GM19328 (cell line): ENCODE measurements at regions not wholly inside any gene's neighbourhood (a gene's known extent, or its start where the extent isn't known, plus 50 kb on each side); places are given as distances from the start of the nearest gene placed in this dataset.

Source experiments
- ATAC-seq: cut with Tn5 transposase; IDR thresholded peaks from one replicate; pipeline ENCODE4 v1.9.1; 2021; ENCODE audit warnings: mild to moderate bottlenecking, moderate library complexity; ENCODE audit not compliant: unreplicated experiment

- ATAC-seq: no peak
These were observed 698.8 kb downstream of the DIAPH3 start for GRCh38 chr13:59464926-59465325.

- ATAC-seq: no peak
These were observed 695.3 kb downstream of the DIAPH3 start for GRCh38 chr13:59468396-59468795.

GRCh38 chr13:59471106-59471505 is 692.6 kb downstream of the DIAPH3 start:
- no peak for ATAC-seq

GRCh38 chr13:59472134-59472533 is 691.6 kb downstream of the DIAPH3 start:
- ATAC-seq: no peak

- ATAC-seq: no peak
These were observed 689.0 kb downstream of the DIAPH3 start for GRCh38 chr13:59474696-59475095.

GRCh38 chr13:59475911-59476310 is 687.8 kb downstream of the DIAPH3 start:
- ATAC-seq: no peak

- ATAC-seq: no peak
These were observed 687.4 kb downstream of the DIAPH3 start for GRCh38 chr13:59476366-59476765.

- ATAC-seq: no peak
These were observed 686.7 kb downstream of the DIAPH3 start for GRCh38 chr13:59477011-59477410.

GRCh38 chr13:59478908-59479307 is 684.8 kb downstream of the DIAPH3 start:
- ATAC-seq: no peak

- no peak for ATAC-seq
These were observed 684.1 kb downstream of the DIAPH3 start for GRCh38 chr13:59479629-59480028.

- ATAC-seq: no peak
These were observed 683.1 kb downstream of the DIAPH3 start for GRCh38 chr13:59480396-59481259.

GRCh38 chr13:59483501-59484145 is 680.1 kb downstream of the DIAPH3 start:
- no peak for ATAC-seq

- ATAC-seq: no peak
These were observed 675.8 kb downstream of the DIAPH3 start for GRCh38 chr13:59487883-59488282.

- ATAC-seq: no peak
These were observed 675.3 kb downstream of the DIAPH3 start for GRCh38 chr13:59488436-59488835.

GRCh38 chr13:59490651-59491050 is 673.1 kb downstream of the DIAPH3 start:
- no peak for ATAC-seq

- no peak for ATAC-seq
These were observed 671.6 kb downstream of the DIAPH3 start for GRCh38 chr13:59492030-59492636.

GRCh38 chr13:59493436-59493965 is 670.2 kb downstream of the DIAPH3 start:
- no peak for ATAC-seq

- ATAC-seq: no peak
These were observed 669.6 kb downstream of the DIAPH3 start for GRCh38 chr13:59494151-59494550.

GRCh38 chr13:59494560-59494970 is 669.2 kb downstream of the DIAPH3 start:
- no peak for ATAC-seq

- no peak for ATAC-seq
These were observed 668.4 kb downstream of the DIAPH3 start for GRCh38 chr13:59495299-59495698.

GRCh38 chr13:59495936-59496512 is 667.7 kb downstream of the DIAPH3 start:
- ATAC-seq: no peak
